ENCODE measurements at regions not wholly inside any gene's neighbourhood (a gene's known extent, or its start where the extent isn't known, plus 50 kb on each side); places are given as distances from the start of the nearest gene placed in this dataset.
"Not testable (repeated sequence)": the region's sequence is repeated elsewhere in the genome, so short reads cannot be mapped to it uniquely, and the experiment has no call there.

DNA sequence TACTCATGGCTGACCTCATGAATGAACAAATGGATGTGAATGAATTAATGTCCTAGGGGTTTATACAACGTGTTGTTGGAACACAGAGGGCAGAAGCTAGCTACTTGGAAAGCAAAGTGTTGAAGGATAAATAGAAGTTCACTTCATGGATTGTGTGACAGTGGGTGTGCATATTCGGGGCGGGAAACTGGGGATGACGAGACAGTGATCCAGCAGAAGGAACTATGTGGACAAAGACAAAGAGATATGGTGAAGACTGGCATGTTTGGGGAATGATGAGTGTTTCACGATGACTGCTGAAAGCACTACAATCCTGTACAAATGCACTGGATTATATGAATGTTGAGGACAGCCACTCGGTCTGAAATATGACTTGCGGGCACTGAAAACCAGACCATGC, 250.5 kb upstream of the C16orf82 start:
- DNase-seq, result no peak

DNA sequence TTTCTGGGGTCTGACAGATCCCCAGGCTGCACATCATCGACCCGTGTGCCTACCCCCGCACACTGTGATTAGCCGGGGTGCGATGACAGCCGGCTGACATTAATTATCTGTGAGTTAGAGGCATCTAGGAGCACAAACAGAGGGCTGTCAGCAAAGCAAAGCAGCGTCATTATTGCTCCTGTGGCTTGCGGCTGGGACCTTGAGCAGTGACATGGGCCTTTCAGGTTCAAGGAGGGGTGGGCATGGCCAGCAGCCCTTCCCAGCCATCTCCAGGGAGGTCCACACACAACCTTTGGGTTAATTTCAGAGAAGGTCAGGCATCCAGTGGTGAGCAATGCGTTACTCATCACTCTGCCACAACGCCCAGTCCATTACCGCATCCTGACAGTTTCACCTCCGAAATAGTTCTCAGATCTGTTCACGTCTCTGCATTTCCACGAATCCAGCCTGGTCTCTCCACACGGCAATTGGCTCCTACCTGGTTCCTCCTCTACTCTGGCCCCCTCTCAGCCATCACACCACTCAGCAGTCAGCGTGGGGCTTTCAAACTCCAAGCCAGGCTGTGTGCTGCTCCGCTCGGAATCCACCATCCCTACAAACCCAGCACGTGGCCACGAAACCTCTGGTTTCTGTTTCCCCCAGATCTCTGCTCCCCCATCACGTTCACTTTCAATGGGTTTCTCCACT, 249.7 kb upstream of the C16orf82 start:
- no peak for DNase-seq

DNA sequence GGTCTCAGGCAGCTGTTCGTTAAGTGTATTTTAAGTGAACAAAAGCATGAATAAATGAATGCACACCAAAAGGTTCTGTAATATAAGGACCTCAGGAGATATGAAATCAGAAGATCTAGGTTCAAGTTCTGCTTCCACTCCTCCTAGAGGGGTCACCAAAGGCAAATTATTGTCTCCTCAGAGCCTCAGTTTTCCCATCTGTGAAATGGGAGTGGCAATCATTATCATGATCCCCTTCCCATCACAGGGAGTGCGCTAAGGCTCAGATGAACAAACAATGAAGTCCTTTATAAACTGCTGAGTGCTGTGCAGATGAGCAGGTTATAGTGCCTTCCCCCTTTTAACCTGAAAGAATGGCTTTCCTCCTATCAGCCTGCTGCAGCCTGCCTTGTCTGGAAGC, 248.3 kb upstream of the C16orf82 start:
- DNase-seq, result no peak

DNA sequence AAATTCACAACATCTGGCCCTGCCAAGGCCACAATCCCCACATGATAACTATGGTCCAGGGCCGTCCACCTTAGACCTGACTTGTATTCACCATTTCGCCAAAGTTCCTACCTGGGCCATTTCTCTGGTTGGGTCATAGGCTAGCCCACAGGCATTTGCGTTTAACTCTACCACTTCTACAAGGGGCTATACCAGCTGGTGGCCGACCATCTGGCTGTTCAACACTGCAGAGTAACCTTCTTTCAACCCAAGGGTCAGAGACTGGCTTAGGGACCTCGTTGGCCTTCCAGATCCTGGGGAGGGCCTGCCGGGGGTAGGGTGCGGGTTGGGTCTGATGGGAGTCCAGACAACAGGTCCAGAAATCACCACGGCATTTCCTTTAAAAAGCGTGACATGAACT, 242.3 kb upstream of the C16orf82 start:
- no peak for DNase-seq

DNA sequence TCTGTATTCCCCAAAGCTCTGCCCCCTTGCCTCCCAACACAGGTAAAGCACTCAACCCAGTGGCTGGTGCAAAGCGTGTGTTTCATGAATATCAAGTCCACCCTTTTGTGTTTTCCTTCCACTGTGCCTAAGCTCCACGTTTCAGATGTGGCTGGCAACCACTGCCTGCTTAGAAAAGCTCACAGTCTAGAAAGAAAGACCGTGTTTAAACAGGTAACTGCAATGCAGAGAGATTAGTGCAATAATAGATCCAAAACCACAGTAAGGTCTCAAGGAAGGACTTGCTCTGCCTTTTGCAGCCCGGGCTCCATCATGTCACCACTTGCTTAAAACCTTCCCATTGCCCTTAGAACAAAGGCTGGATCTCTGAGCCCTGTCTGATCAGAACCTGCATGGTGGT, 240.2 kb upstream of the C16orf82 start:
- no peak for DNase-seq

DNA sequence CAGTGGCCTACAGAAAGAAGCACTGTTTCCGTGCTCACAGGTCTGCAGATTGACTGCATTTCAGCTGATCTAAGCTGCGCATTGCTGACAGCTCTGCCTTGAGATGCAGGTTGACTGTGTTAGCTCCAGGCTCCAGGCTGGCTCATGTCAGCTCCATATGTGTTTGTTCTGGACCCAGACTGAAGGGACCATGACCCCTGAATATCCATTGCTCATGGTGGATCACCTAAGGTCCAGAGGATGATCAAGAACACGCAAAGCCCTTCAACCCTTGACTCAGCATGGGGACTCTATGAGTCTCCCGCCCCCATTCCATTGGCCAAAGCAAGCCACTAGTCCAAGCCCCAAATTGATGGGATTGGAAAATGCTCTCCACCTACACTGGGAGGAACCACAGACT, 239.3 kb upstream of the C16orf82 start:
- no peak for DNase-seq

DNA sequence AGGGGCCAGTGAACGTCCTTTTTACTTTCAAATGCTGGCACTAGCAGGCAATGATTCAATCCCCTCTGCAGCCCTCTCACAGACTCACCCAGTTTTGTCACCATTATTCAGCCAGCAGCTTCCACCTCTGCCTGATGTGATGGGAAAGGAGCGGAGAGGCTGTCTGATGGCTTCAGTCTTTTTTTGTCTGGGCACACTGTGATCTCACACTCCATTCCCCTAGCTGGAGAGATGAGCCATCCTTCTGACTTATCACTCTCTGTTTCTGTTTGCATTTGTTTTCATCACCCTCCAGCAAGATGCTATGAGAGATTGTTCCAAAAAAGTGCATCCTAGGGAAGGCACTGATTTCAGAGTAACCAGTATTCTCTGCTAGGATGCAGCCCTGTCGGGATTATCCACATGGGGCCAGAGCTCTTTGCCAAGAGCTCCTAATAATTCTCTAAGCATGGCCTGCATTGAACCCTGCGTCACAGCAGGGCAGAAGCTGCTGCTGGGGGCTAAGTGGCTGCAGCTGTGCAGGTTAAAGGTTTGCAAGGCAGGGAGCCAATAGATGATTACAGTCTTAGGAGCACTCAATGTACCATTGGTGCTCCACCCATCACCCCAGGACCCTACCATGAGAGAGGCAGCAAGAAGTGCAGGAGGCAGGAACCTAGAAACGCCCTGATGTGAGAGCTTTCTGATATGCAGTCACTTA, 236.1 kb upstream of the C16orf82 start:
- DNase-seq, result no peak

DNA sequence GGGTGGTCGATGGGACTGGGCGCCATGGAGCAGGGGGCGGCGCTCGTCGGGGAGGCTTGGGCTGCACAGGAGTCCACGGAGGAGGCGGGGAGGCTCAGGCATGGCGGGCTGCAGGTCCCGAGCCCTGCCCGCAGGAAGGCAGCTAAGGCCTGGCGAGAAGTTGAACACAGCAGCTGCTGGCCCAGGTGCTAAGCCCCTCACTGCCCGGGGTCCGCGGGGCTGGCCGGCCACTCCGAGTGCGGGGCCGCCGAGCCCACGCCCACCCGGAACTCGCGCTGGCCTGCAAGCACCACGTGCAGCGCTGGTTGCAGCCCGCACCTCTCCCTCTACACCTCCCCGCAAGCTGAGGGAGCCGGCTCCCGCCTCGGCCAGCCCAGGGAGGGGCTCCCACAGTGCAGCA, 230.6 kb upstream of the C16orf82 start:
- DNase-seq, result not testable (repeated sequence)

DNA sequence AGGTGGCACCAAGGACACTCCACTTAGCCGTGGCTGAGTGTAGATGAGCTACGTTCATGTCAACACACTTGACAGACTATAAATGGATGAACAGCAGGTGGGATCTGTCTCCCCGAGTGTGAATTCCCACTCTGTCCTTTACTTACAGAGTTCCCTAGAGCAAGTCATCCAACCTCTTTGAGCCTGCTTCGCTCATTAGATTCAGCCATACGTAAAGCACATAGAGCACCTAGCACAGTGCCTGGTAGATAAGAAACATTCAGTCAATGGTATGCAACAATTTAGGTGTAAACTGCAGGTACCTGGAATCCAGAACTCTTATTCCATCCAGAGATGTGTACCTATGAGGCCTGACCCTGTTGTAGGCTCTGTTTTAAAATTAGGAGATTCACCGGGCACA, 227.8 kb upstream of the C16orf82 start:
- DNase-seq, result no peak

DNA sequence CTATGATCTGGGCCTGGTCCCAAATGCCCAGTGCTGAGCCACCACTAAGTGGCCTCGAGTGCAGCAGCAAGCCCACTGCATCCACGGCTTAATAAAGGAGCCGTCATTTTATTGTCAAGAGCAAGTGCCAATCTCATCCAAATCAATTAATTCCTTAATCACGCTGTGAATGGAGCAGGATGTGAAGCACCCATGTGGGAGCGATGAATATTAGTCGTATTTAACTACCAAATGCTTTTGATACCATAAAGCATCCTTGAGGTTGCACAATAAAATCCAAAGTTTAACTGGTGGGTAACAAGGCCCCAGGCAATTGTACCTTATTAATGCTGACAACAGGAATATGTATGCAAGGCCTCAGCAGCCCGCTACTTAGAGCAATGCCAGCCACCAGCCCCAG, 226.0 kb upstream of the C16orf82 start:
- DNase-seq, result no peak

DNA sequence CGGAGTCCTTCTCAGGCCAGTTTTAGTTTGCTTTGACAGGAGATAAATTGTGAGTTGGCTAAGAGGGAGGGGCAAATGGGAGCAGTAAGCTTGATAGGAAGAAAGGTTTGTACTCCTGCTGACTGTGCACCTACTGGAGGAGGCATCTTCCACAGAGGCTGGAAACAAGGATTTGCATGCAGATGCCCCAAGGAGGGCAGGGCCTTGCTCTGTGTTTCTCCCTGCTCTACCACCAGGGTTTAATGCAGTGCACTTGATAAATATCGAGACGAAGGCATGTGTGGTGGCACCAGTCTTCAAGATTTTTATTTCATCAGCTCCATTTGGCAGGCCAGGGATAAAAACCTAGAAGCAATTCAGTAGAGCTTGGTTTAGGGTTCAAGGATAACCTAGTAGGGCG, 210.5 kb upstream of the C16orf82 start:
- no peak for DNase-seq

DNA sequence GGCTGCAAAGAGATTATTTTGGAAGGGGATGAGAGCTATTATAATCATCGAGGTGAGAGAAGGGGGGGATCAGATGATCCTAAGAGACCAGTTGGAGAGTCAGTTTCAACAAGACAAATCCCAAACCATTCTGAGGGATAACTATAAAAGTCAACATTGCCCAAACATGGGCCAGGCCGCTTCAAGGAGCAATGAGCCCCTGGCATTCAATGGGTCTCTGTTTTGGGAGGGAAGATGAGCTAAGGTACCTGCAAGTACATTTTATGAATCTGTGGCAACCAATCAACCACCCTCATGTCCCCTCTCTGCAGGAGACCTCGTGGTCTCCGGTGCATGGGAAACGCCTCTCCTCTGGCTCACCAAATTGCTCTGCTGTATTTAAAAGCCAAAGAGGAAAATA, 209.9 kb upstream of the C16orf82 start:
- no peak for DNase-seq

DNA sequence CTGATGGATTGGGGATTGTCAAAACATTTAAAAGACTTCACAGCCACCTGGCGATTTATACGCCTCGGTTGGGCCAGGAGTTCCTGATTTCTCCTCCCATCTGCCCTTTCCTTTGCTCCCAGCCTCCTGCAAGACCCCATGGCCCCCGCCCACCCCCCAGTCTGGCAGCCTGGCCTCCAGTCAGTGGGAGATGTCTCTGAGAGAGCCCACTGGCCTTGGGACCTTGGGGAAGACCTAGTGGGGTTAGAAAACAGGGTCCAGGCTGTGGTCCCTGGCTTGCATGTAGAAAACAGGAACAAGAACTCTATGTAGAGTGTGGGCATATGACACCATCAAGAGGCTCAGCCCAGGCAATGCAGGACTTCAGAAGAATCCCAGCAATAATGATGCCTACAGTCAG, 209.4 kb upstream of the C16orf82 start:
- no peak for DNase-seq

DNA sequence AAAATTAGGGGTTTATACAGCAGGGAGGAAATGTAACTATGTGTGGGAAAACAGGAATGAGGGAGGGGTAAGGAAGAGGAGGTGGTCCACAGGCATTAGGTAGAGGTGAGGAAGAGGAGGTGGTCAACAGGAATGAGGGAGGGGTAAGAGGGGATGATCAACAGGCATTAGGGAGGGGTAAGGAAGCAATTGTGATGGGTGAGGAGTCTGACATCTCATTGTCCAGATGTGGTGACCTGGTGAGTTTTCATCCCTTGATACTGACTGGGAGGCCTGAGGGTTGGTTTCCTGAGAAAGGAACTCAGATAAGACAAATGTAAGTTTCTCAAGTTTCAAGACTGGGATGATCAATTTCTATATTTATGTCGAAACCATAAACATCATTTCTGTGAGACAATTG, 206.2 kb upstream of the C16orf82 start:
- DNase-seq, result no peak

DNA sequence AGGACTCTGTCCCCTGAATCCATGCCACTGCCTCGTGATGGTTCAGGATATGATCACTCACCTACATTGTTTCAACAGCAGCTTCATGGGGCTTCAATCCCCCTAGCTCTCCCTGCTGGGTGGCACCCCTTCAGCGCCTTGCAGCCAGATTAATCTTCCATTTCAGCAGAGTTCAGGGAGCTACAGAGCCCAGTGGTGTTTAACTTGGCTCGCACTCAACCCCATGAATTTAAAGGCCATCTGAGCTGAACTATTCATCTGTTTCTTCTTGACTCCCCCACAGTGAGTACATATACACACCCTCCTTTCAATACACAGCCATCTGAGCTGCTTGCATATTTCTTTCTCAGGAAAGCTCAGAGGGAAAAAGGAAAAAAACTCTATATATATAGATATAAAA, 202.8 kb upstream of the C16orf82 start:
- no peak for DNase-seq

DNA sequence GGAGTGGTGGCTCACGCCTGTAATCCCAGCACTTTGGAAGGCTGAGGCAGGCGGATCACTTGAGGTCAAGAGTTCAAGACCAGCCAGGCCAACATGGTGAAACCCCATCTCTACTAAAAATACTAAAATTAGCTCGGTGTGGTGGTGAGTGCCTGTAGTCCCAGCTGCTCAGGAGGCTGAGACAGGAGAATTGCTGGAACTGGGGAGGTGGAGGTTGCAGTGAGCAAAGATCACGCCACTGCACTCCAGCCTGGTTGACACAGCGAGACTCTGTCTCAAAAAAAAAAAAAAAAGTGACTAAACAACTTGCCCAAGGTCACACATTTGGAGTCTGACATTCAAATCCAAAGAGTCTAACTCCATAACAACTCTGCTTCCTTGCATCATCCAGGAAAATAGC, 192.4 kb upstream of the C16orf82 start:
- DNase-seq, result not testable (repeated sequence)

DNA sequence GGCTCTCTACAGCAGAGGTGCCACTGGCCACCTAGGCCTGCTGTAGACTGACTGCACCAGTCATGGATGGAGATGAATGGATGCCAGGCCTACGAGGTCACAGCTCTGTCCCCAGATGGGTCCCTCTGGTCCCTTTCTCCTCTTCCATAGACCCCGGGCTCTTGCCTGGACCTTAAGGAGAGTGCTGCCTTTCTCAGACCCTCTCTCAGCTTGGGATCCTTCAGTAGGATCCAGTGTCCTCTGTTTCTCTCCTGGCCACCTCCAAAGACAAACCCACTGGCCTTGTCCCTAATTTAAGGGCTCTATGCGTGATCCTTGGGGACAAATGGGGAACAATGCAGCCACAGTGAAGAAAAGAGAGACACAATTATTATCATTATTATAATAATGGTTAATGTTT, 189.3 kb upstream of the C16orf82 start:
- no peak for DNase-seq

DNA sequence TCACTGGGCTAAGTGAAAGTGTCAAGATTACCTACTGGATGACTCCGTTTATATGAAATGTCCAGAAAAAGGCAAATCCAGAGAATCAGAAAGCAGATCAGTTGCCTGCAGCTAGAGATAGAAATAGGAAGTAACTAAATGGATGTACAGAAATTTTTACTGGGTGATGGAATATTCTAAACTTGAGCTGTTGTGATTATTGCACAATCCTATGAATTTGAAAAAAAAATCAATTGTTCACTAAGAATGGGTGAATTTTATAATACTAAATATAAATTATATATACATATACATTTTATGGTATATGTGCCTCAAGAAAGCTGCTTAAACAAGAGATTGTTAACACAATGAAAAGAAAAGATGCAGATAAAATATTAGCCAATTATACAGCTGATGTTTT, 181.1 kb upstream of the C16orf82 start:
- DNase-seq, result no peak

DNA sequence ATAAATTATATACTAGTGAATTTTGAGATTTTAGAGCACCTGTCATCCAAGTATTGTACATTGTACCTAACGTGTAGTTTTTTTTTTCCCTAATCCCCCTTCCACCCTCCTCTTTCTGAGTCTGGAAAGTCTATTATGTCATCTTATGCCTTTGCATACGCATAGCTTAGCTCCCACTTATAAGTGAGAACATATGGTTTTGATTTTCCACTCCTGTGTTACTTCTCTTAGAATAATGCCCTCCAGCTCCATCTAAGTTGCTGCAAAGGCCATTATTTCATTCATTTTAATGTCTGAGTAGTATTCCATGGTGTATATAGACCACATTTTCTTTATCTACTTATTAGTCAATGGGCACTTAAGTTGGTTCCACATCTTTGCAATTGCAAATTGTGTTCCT, 177.0 kb upstream of the C16orf82 start:
- DNase-seq, result no peak

DNA sequence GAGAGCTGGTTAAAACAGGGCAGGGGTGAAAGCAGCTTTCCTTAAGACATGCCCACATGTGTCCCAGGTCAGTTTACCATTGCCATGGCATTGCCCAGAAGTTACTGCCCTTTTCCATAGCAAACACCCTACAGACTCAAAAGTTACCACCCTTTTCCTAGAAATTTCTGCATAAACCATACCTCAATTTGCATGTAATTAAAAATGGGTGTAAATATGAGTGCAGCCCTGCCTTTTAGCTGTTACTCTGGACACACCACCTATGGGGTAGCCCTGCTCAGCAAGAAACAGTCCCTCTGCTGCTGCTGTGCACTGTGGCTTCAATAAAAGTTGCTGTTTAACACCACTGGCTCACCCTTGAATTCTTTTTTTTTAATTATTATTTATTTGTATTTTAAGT, 168.5 kb upstream of the C16orf82 start:
- DNase-seq, result no peak

DNA sequence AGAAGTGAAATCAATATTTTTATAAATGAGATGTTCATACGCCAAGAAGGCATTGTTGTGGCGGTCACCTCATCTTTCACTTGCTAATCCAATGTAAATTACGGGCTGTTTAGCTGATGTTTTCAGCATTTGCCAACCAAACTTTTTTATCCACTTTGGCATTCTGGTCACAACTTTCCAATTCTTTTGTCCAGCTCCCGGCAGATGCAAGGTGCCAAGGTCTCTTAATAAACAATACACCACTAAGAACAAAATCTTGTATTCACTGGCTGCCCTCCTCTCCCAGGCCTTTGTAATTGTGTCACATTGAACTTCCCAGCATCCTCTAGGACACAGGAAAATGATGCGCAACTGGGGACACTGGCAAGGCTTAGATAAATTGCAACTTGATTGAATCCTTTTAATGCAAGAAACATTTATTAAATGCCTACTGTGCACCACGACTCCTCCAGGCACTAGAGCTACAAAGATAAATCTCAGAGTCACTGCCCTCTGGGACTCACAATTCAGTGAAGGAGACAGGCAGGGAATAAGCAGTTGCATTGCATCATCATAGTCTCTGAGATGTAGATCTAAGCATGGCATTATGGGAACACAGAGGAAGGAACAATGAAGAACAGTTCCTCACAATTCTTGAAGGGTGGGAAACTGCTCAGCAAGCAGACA, 165.4 kb upstream of the C16orf82 start:
- DNase-seq, result no peak

DNA sequence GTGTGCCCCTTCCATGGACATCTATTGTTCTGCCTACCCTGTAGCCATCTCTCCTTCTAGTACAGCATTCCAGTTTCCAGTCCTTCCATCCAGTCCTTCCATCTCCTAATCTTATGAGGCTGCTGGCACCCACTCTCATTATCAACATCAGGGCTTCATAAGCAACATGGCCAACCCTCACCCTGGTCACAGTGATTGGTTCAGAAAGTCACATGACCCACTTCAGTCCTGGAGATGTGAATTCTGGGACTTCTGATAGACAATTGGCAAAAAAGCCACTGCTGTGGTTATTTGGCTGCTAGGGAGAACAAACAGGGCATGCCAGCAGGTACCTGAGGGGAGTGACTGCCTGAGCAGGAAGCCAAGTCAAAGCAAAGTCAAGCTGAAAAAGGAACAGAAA, 164.7 kb upstream of the C16orf82 start:
- DNase-seq, result no peak

DNA sequence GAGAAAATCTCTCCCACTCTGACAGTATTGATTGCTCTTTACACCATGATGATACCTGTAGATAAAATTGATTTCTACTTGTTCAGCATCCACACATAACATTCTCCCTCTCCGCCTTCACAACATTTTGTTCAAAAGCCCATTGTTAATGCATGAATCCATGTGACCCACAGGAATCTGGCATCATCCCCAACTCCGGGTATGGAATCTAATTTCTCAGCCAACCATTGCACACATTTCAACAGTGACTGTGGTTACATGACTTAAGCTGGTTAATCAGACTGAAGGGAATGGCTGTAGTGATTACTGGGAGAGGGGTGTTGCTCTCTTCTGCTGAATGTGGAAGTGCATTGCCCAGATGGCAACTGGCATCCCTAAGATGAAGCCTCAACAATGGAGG, 161.4 kb upstream of the C16orf82 start:
- DNase-seq, result no peak

DNA sequence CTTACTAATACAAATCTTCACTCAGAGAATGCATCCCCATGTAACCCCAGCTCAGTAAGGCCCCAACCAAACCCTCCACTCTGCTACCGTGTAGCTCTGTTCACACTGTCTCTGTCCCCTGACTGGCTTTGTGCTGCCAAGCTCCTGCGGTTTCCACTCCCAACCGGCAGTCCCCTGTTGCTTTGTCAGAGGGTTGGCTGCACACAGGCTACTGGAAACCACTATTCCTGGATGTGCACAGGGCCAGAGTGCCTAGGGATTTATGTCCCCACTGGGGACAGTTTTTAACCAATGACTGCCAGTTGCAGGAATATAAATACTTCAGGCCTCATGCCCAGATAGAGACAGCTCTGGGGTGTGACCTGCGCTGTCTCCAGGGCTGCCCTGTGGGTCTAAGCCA, 157.1 kb upstream of the C16orf82 start:
- no peak for DNase-seq

DNA sequence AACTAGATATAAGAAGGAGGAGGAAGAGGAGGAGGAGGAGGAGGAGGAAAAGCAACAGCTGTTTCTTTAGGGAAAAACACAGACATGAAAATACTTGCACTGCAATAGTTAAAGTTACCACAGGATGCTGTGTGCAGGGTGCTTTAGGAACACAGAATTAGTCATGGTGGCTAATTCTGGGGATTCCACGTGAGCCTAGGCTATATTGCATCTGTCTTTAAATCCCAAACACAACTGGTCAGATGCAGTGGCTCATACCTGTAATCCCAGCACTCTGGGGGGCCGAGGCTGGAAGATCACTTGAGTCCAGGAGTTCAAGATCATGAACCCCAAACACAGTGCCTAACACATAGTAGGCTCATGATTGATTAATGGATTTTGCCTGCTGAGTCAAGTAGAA, 155.3 kb upstream of the C16orf82 start:
- no peak for DNase-seq

Measured in activated CD8-positive, alpha-beta memory T cell treated with anti-CD3 and anti-CD28 coated beads, Interleukin-2, amount 50 U/mL, for 48 hours (primary cell).